ENCODE measurements at regions not wholly inside any gene's neighbourhood (a gene's known extent, or its start where the extent isn't known, plus 50 kb on each side); places are given as distances from the start of the nearest gene placed in this dataset.

GRCh38 chr2:14684516-14684915 is 52.0 kb downstream of the LRATD1 start:
- no peak for DNase-seq

GRCh38 chr2:14690926-14691325 is 58.4 kb downstream of the LRATD1 start:
- DNase-seq: no peak

GRCh38 chr2:14693874-14694273 is 61.4 kb downstream of the LRATD1 start:
- DNase-seq: no peak

GRCh38 chr2:14700753-14701152 is 68.2 kb downstream of the LRATD1 start:
- DNase-seq: no peak

GRCh38 chr2:14702258-14702657 is 69.7 kb downstream of the LRATD1 start:
- DNase-seq: no peak

- no peak for DNase-seq
These were observed 73.7 kb downstream of the LRATD1 start for GRCh38 chr2:14706201-14706600.

- DNase-seq: no peak
These were observed 79.6 kb downstream of the LRATD1 start for GRCh38 chr2:14712111-14712510.

- no peak for DNase-seq
These were observed 80.7 kb downstream of the LRATD1 start for GRCh38 chr2:14713248-14713647.

GRCh38 chr2:14715600-14715999 is 83.1 kb downstream of the LRATD1 start:
- DNase-seq: no peak

- no peak for DNase-seq
These were observed 83.8 kb downstream of the LRATD1 start for GRCh38 chr2:14716319-14716718.

GRCh38 chr2:14717131-14717530 is 84.6 kb downstream of the LRATD1 start:
- DNase-seq: no peak

GRCh38 chr2:14720319-14720718 is 87.8 kb downstream of the LRATD1 start:
- no peak for DNase-seq

GRCh38 chr2:14720739-14721138 is 88.2 kb downstream of the LRATD1 start:
- DNase-seq: no peak

GRCh38 chr2:14722904-14723570 is 90.5 kb downstream of the LRATD1 start:
- DNase-seq: no peak

- DNase-seq: no peak
These were observed 91.2 kb downstream of the LRATD1 start for GRCh38 chr2:14723684-14724083.

GRCh38 chr2:14735696-14736095 is 103.2 kb downstream of the LRATD1 start:
- DNase-seq: no peak

GRCh38 chr2:14737201-14737600 is 104.7 kb downstream of the LRATD1 start:
- DNase-seq: no peak

GRCh38 chr2:14743861-14744260 is 111.3 kb downstream of the LRATD1 start:
- DNase-seq: no peak

- DNase-seq: no peak
These were observed 113.0 kb downstream of the LRATD1 start for GRCh38 chr2:14745288-14746076.

GRCh38 chr2:14746133-14746532 is 113.6 kb downstream of the LRATD1 start:
- DNase-seq: no peak

- no peak for DNase-seq
These were observed 114.9 kb downstream of the LRATD1 start for GRCh38 chr2:14747447-14747846.

GRCh38 chr2:14749884-14750283 is 117.4 kb downstream of the LRATD1 start:
- no peak for DNase-seq

- no peak for DNase-seq
These were observed 117.9 kb downstream of the LRATD1 start for GRCh38 chr2:14750433-14750832.

- peak in 1 of 2 experiments; percentile 36 for DNase-seq
These were observed 119.1 kb downstream of the LRATD1 start for GRCh38 chr2:14751581-14751980.

- DNase-seq: no peak
These were observed 119.8 kb downstream of the LRATD1 start for GRCh38 chr2:14752295-14752694.

All from NCI-H2081 (cell line).